ENCODE measurements at regions not wholly inside any gene's neighbourhood (a gene's known extent, or its start where the extent isn't known, plus 50 kb on each side); places are given as distances from the start of the nearest gene placed in this dataset.

- TF ChIP-seq CTCF (IDR thresholded peaks at IDR 0.05; ENCODE audit: insufficient read depth, low read depth, low read length) (no peak), EZH2 (IDR thresholded peaks at IDR 0.05; ENCODE audit: insufficient read depth, low read length) (no peak)
These were observed 76.0 kb upstream of the H2AZ1 start for GRCh38 chr4:100026066-100026465.

All from astrocyte (in vitro differentiated cells and primary cell).